ENCODE measurements at regions not wholly inside any gene's neighbourhood (a gene's known extent, or its start where the extent isn't known, plus 50 kb on each side); places are given as distances from the start of the nearest gene placed in this dataset.

- FAIRE-seq (no peak), DNase-seq (ENCODE audit: low read depth) (no peak)
- Histone ChIP-seq H3K4me3 (ENCODE audit: insufficient read depth, low read depth, low read length) (no peak overlapping the region), H3K79me2 (ENCODE audit: insufficient read depth, low read length) (no peaks in the 10 kb centered on the region), H3K27ac (ENCODE audit: low read depth, low read length) (no peak overlapping the region), H3K9me3 (ENCODE audit: insufficient read depth, low read depth, low read length) (peaks cover 8% of the 10 kb centered on the region), H2AFZ (ENCODE audit: low read depth, low read length) (no peak overlapping the region), H3K4me2 (ENCODE audit: low read length) (no peak overlapping the region), H3K36me3 (ENCODE audit: insufficient read depth, low read length) (no peaks in the 10 kb centered on the region), H4K20me1 (ENCODE audit: insufficient read depth, low read length) (no peaks in the 10 kb centered on the region), H3K4me1 (ENCODE audit: insufficient read depth, low read length) (no peaks in the 10 kb centered on the region), H3K27me3 (ENCODE audit: insufficient read depth, low read length) (no peaks in the 10 kb centered on the region), H3K9ac (ENCODE audit: low read length) (no peak overlapping the region)
- Mint-ChIP-seq H3K4me1 (ENCODE audit: low read depth, unreplicated experiment) (no peaks in the 10 kb centered on the region), H3K36me3 (ENCODE audit: low read depth, unreplicated experiment) (no peaks in the 10 kb centered on the region), H3K27ac (ENCODE audit: unreplicated experiment) (no peak overlapping the region), H3K9me3 (ENCODE audit: unreplicated experiment) (no peaks in the 10 kb centered on the region), H3K27me3 (ENCODE audit: low read depth, unreplicated experiment) (peaks cover 25% of the 10 kb centered on the region), H3K4me3 (ENCODE audit: unreplicated experiment) (no peak overlapping the region)
- TF ChIP-seq, protein P1, sequence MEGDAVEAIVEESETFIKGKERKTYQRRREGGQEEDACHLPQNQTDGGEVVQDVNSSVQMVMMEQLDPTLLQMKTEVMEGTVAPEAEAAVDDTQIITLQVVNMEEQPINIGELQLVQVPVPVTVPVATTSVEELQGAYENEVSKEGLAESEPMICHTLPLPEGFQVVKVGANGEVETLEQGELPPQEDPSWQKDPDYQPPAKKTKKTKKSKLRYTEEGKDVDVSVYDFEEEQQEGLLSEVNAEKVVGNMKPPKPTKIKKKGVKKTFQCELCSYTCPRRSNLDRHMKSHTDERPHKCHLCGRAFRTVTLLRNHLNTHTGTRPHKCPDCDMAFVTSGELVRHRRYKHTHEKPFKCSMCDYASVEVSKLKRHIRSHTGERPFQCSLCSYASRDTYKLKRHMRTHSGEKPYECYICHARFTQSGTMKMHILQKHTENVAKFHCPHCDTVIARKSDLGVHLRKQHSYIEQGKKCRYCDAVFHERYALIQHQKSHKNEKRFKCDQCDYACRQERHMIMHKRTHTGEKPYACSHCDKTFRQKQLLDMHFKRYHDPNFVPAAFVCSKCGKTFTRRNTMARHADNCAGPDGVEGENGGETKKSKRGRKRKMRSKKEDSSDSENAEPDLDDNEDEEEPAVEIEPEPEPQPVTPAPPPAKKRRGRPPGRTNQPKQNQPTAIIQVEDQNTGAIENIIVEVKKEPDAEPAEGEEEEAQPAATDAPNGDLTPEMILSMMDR (IDR thresholded peaks at IDR 0.05; ENCODE audit: insufficient read depth, low read depth, low read length), result no peak
- TF ChIP-seq EZH2 (IDR thresholded peaks at IDR 0.05; ENCODE audit: insufficient read depth, low read length), result no peak
Measured at GRCh38 chr18:37689841-37690240, 124.2 kb upstream of the CELF4 start.

DNA sequence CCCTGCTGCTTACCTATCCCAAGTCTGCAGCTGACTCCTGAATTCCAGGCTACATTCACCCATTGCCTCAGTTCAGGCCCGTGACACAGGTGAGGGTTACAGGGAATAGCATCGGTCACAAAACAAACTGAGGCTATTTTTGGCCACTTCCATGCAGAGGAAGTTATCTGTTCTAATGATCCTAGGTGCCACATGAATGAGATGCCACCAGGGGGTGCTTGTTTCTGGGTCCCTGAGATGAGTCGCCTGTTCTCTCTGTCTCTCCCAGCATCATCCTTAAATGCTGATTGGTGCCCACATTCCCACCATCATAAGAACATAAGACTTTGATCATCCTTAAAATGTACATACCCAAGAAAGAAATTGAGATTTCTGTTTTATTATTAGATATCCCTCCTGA lies 119.0 kb upstream of the CELF4 start:
- Histone ChIP-seq H2AFZ (ENCODE audit: low read depth, low read length) (no peak overlapping the region), H3K9me3 (ENCODE audit: insufficient read depth, low read depth, low read length) (peaks cover 3% of the 10 kb centered on the region), H3K36me3 (ENCODE audit: insufficient read depth, low read length) (no peaks in the 10 kb centered on the region), H3K27ac (ENCODE audit: low read depth, low read length) (no peak overlapping the region), H3K4me2 (ENCODE audit: low read length) (no peak overlapping the region), H3K4me1 (ENCODE audit: insufficient read depth, low read length) (no peaks in the 10 kb centered on the region), H3K9ac (ENCODE audit: low read length) (no peak overlapping the region), H4K20me1 (ENCODE audit: insufficient read depth, low read length) (no peaks in the 10 kb centered on the region), H3K27me3 (ENCODE audit: insufficient read depth, low read length) (no peaks in the 10 kb centered on the region), H3K79me2 (ENCODE audit: insufficient read depth, low read length) (no peaks in the 10 kb centered on the region), H3K4me3 (ENCODE audit: insufficient read depth, low read depth, low read length) (no peak overlapping the region)
- DNase-seq (ENCODE audit: low read depth) (no peak), FAIRE-seq (no peak)
- no peak overlapping the region for H3K4me3 Mint-ChIP-seq (ENCODE audit: unreplicated experiment)
- H3K27me3 Mint-ChIP-seq (ENCODE audit: low read depth, unreplicated experiment), result peaks cover 38% of the 10 kb centered on the region
- H3K4me1 Mint-ChIP-seq (ENCODE audit: low read depth, unreplicated experiment), result peaks cover 4% of the 10 kb centered on the region
- peaks cover under 1% of the 10 kb centered on the region for H3K36me3 Mint-ChIP-seq (ENCODE audit: low read depth, unreplicated experiment)
- no peaks in the 10 kb centered on the region for H3K9me3 Mint-ChIP-seq (ENCODE audit: unreplicated experiment)
- no peak overlapping the region for H3K27ac Mint-ChIP-seq (ENCODE audit: unreplicated experiment)
- TF ChIP-seq, protein P1 (IDR thresholded peaks at IDR 0.05; ENCODE audit: insufficient read depth, low read depth, low read length), result no peak
- no peak for TF ChIP-seq EZH2 (IDR thresholded peaks at IDR 0.05; ENCODE audit: insufficient read depth, low read length)

DNA sequence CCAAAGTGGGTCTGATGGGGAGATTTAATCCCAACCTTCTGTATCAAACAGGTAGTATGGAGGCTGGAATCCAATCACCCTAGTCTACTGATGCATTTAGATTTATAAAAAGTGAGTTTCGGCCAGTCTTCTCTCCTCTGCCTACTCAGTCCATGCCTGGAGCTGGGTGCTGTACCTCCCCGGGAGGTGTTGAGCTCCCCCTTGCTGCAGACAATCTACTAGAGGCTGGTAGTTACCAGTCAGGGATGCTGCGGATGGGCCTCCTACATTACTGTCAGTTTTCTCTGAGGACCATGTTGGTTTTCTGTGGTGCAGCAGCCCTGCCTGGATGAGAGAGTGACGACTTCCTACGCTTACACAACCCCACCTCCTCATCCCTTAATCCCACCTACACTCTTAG lies 118.6 kb upstream of the CELF4 start:
- H3K4me3 ChIP-seq (ENCODE audit: insufficient read depth, low read depth, low read length), result no peak overlapping the region
- no peaks in the 10 kb centered on the region for H3K79me2 ChIP-seq (ENCODE audit: insufficient read depth, low read length)
- Mint-ChIP-seq H3K27ac (ENCODE audit: unreplicated experiment) (no peak overlapping the region), H3K27me3 (ENCODE audit: low read depth, unreplicated experiment) (peaks cover 38% of the 10 kb centered on the region), H3K4me1 (ENCODE audit: low read depth, unreplicated experiment) (peaks cover 5% of the 10 kb centered on the region), H3K36me3 (ENCODE audit: low read depth, unreplicated experiment) (peaks cover 2% of the 10 kb centered on the region), H3K4me3 (ENCODE audit: unreplicated experiment) (no peak overlapping the region), H3K9me3 (ENCODE audit: unreplicated experiment) (no peaks in the 10 kb centered on the region)
- TF ChIP-seq, protein P1 (IDR thresholded peaks at IDR 0.05; ENCODE audit: insufficient read depth, low read depth, low read length), result no peak
- no peak for TF ChIP-seq EZH2 (IDR thresholded peaks at IDR 0.05; ENCODE audit: insufficient read depth, low read length)
- H4K20me1 ChIP-seq (ENCODE audit: insufficient read depth, low read length), result no peaks in the 10 kb centered on the region
- no peak overlapping the region for H3K27ac ChIP-seq (ENCODE audit: low read depth, low read length)
- FAIRE-seq (no peak), DNase-seq (ENCODE audit: low read depth) (no peak)
- no peaks in the 10 kb centered on the region for H3K27me3 ChIP-seq (ENCODE audit: insufficient read depth, low read length)
- H3K4me2 ChIP-seq (ENCODE audit: low read length), result no peak overlapping the region
- no peak overlapping the region for H2AFZ ChIP-seq (ENCODE audit: low read depth, low read length)
- no peaks in the 10 kb centered on the region for H3K4me1 ChIP-seq (ENCODE audit: insufficient read depth, low read length)
- no peaks in the 10 kb centered on the region for H3K36me3 ChIP-seq (ENCODE audit: insufficient read depth, low read length)
- H3K9ac ChIP-seq (ENCODE audit: low read length), result no peak overlapping the region
- peaks cover 3% of the 10 kb centered on the region for H3K9me3 ChIP-seq (ENCODE audit: insufficient read depth, low read depth, low read length)
